A549 (cell line): ENCODE measurements at regions not wholly inside any gene's neighbourhood (a gene's known extent, or its start where the extent isn't known, plus 50 kb on each side); places are given as distances from the start of the nearest gene placed in this dataset.

ENCODE experiments used
- ATAC-seq, 2 experiments: fragments of 200-7000 bp in 1 of 2; fragments of >200 bp in 1 of 2; cut with Nextera tagmentation in 1 of 2; cut with Tn5 transposase in 1 of 2; 3 replicates each; pipeline versions ENCODE4 v1.8.0 to v1.9.1; 2018 to 2020; ENCODE audit warnings: mild to moderate bottlenecking in 1 of 2, moderate library complexity in 1 of 2
- CTCF ChIA-PET: fragments of 300-600 bp; sonication (Branson Sonifier 250); formaldehyde crosslinking; extraction: SDS; loops from one replicate; lab custom pipeline; 2021; ENCODE audit warnings: antibody characterized with exemption, inconsistent platforms; lab: Yijun Ruan, JAX
- POLR2A ChIA-PET: fragments of 350-600 bp; formaldehyde crosslinking; extraction: SDS; loops from one replicate; lab custom pipeline; 2021; ENCODE audit warnings: antibody characterized with exemption, inconsistent platforms; lab: Yijun Ruan, JAX
- DNase-seq, 2 experiments: peaks; one replicate each; pipeline versions ENCODE4 v3.0.0 to v3.0.0-alpha.2; 2011 to 2016; ENCODE audit warnings: low read depth in 1 of 2, low spot score in 1 of 2
- FAIRE-seq: peaks from 2 replicates; lab custom pipeline; 2011; peaks lifted over from hg19 to GRCh38; lab: Jason Lieb, UNC
- H3K27ac ChIP-seq, 2 experiments: fragments of >200 bp; sonication (Bioruptor Twin); formaldehyde crosslinking; 3 replicates each; pipeline ENCODE4 v1.5.1; 2016 to 2017
- H3K4me1 ChIP-seq: fragments of >200 bp; sonication (Bioruptor Twin); formaldehyde crosslinking; 3 replicates; pipeline ENCODE4 v1.6.1; 2016
- H3K4me2 ChIP-seq: fragments of >200 bp; sonication (Bioruptor Twin); formaldehyde crosslinking; 3 replicates; pipeline ENCODE4 v1.6.1; 2016
- H3K4me3 ChIP-seq: fragments of >200 bp; sonication (Bioruptor Twin); formaldehyde crosslinking; 3 replicates; pipeline ENCODE4 v1.5.1; 2016
- H3K9me3 ChIP-seq: fragments of >200 bp; sonication (Bioruptor Twin); formaldehyde crosslinking; 3 replicates; pipeline ENCODE4 v1.6.1; 2016
- BCL3 ChIP-seq: fragments of >200 bp; sonication (Bioruptor Twin); formaldehyde crosslinking; IDR thresholded peaks from 3 replicates; pipeline ENCODE4 v1.6.1; 2016
- CEBPB ChIP-seq, 2 experiments: fragments of >200 bp in 1 of 2; sonication (Bioruptor Twin) in 1 of 2; formaldehyde crosslinking in 1 of 2; IDR thresholded peaks; 2 replicates each; pipeline ENCODE4 v1.6.1; 2012 to 2016
- ESRRA ChIP-seq: fragments of 150-350 bp; IDR thresholded peaks from 2 replicates; pipeline ENCODE4 v1.6.1; 2014; ENCODE audit warnings: mild to moderate bottlenecking, low read length, borderline replicate concordance
- FOSB ChIP-seq: fragments of 250-450 bp; sonication (Bioruptor Pico); IDR thresholded peaks from 2 replicates; pipeline ENCODE4 v1.5.0; 2020; ENCODE audit warnings: mild to moderate bottlenecking, moderate library complexity
- FOXS1 ChIP-seq: fragments of 250-450 bp; sonication (Bioruptor Pico); IDR thresholded peaks from 2 replicates; pipeline ENCODE4 v1.5.0; 2020; ENCODE audit warnings: mild to moderate bottlenecking, moderate library complexity
- HDAC2 ChIP-seq: fragments of 200-600 bp; sonication (generic); IDR thresholded peaks from 2 replicates; pipeline ENCODE4 v1.6.1; 2016
- HOXA7 ChIP-seq: fragments of 250-450 bp; sonication (Bioruptor Pico); IDR thresholded peaks from 2 replicates; pipeline ENCODE4 v1.5.0; 2020; ENCODE audit warnings: mild to moderate bottlenecking, moderate library complexity
- HOXB13 ChIP-seq: fragments of 250-450 bp; sonication (Bioruptor Pico); IDR thresholded peaks from 2 replicates; pipeline ENCODE4 v1.5.0; 2020; ENCODE audit warnings: low read depth, mild to moderate bottlenecking, moderate library complexity
- HOXB5 ChIP-seq: fragments of 250-450 bp; sonication (Bioruptor Pico); IDR thresholded peaks from 2 replicates; pipeline ENCODE4 v1.5.0; 2020; ENCODE audit warnings: mild to moderate bottlenecking, moderate library complexity
- JUNB ChIP-seq: fragments of >200 bp; sonication (Bioruptor Twin); formaldehyde crosslinking; IDR thresholded peaks from 2 replicates; pipeline ENCODE4 v1.6.1; 2016
- KDM1A ChIP-seq: fragments of 200-600 bp; sonication (generic); IDR thresholded peaks from 2 replicates; pipeline ENCODE4 v1.6.1; 2016; ENCODE audit warnings: low read depth, mild to moderate bottlenecking
- KDM5A ChIP-seq: fragments of 200-600 bp; sonication (generic); IDR thresholded peaks from 2 replicates; pipeline ENCODE4 v1.6.1; 2016; ENCODE audit warnings: antibody characterized with exemption, mild to moderate bottlenecking
- MYC ChIP-seq: IDR thresholded peaks from 2 replicates; pipeline ENCODE4 v1.6.1; 2012; ENCODE audit warnings: mild to moderate bottlenecking, inconsistent platforms, low read length, improper control_type of control experiment, borderline replicate concordance
- PBX3 ChIP-seq: IDR thresholded peaks from 2 replicates; pipeline ENCODE4 v1.6.1; 2012
- REST ChIP-seq: fragments of 200-600 bp; sonication (generic); IDR thresholded peaks from 2 replicates; pipeline ENCODE4 v1.6.1; 2016; ENCODE audit warnings: antibody characterized with exemption, mild to moderate bottlenecking, moderate library complexity
- ZSCAN20 ChIP-seq: fragments of 250-450 bp; sonication (Bioruptor Pico); IDR thresholded peaks from 2 replicates; pipeline ENCODE4 v1.8.0; 2022; ENCODE audit warnings: mild to moderate bottlenecking, moderate library complexity
- WGBS: methylation state at CpG from one replicate; pipeline ENCODE4 v1.1.6; 2017; ENCODE audit errors: missing lambda C conversion rate; 5-methylcytosine and 5-hydroxymethylcytosine counted together
- TF ChIP-seq, protein P1 (sequence below): IDR thresholded peaks from 2 replicates; pipeline ENCODE4 v1.6.1; 2012; ENCODE audit warnings: low read depth, borderline replicate concordance
- TF ChIP-seq, protein P2 (sequence below): fragments of 150-350 bp; IDR thresholded peaks from 2 replicates; pipeline ENCODE4 v1.6.1; 2014; ENCODE audit warnings: low read depth, mild to moderate bottlenecking, low read length

GRCh38 chr18:45142868-45143267, 462.2 kb downstream of the SETBP1 start:
- ChIA-PET CTCF (no interaction called here), POLR2A (no interaction called here)
- Histone ChIP-seq H3K27ac (no peak overlapping the region), H3K4me1 (no peaks in the 10 kb centered on the region), H3K4me3 (no peak overlapping the region), H3K9me3 (no peaks in the 10 kb centered on the region), H3K4me2 (no peak overlapping the region)
- FAIRE-seq (no peak), DNase-seq (no peak), ATAC-seq (no peak)
- WGBS, result 0% methylated on average over 1 of the region's 1 CpG
- TF ChIP-seq HOXA7 (CRISPR knock-in tag) (no peak), KDM1A (no peak), FOXS1 (CRISPR knock-in tag) (no peak), REST (no peak), HDAC2 (no peak), ZSCAN20 (CRISPR knock-in tag) (no peak), JUNB (no peak), HOXB5 (CRISPR knock-in tag) (no peak), ESRRA (no peak), CEBPB (IDR thresholded peaks at IDR 0.05) (no peak), HOXB13 (CRISPR knock-in tag) (no peak), MYC (no peak)
- TF ChIP-seq, protein P1, sequence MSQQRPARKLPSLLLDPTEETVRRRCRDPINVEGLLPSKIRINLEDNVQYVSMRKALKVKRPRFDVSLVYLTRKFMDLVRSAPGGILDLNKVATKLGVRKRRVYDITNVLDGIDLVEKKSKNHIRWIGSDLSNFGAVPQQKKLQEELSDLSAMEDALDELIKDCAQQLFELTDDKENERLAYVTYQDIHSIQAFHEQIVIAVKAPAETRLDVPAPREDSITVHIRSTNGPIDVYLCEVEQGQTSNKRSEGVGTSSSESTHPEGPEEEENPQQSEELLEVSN, result no peak
- TF ChIP-seq, protein P2, sequence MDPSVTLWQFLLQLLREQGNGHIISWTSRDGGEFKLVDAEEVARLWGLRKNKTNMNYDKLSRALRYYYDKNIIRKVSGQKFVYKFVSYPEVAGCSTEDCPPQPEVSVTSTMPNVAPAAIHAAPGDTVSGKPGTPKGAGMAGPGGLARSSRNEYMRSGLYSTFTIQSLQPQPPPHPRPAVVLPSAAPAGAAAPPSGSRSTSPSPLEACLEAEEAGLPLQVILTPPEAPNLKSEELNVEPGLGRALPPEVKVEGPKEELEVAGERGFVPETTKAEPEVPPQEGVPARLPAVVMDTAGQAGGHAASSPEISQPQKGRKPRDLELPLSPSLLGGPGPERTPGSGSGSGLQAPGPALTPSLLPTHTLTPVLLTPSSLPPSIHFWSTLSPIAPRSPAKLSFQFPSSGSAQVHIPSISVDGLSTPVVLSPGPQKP, result no peak

GRCh38 chr18:45149712-45150111, 465.6 kb upstream of the SLC14A2 start:
- Histone ChIP-seq H3K4me1 (no peaks in the 10 kb centered on the region), H3K4me2 (no peak overlapping the region), H3K27ac (no peak overlapping the region), H3K4me3 (no peak overlapping the region), H3K9me3 (no peaks in the 10 kb centered on the region)
- POLR2A ChIA-PET, result no interaction called here
- FAIRE-seq (no peak), DNase-seq (no peak), ATAC-seq (no peak)
- 12% methylated on average over 4 of the region's 4 CpGs for WGBS
- CTCF ChIA-PET, result no interaction called here
- TF ChIP-seq KDM5A (no peak), BCL3 (no peak), PBX3 (no peak), FOSB (CRISPR knock-in tag) (no peak)
